Hematopoietic multipotent progenitor cell treated with erythropoietin and hydrocortisone succinate and interleukin-3 and kit ligand, for 15 days (in vitro differentiated cells): ENCODE measurements at regions not wholly inside any gene's neighbourhood (a gene's known extent, or its start where the extent isn't known, plus 50 kb on each side); places are given as distances from the start of the nearest gene placed in this dataset.

Experiments used
- DNase-seq: peaks from one replicate; pipeline ENCODE4 v3.0.0-alpha.2; 2015; ENCODE audit warnings: low spot score

DNA sequence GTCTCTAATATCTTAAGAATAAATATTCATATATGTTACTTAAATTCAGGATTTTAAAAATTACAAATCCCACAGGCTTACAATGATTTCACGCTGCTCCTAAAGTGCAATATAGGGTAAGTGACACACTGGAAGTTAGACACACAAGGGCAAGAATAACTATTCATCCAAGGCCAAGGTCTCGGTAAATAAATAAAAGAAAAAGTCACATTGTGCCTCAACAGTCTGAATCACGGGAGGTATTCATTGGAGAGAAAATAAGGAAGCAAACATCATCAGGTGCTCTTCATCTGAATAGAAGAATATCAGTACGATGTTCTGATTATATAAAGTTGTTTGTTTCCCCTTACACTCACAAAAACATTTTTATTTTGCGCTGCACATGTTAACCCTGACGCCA, 820.2 kb downstream of the TRIB2 start:
- DNase-seq = no peak

DNA sequence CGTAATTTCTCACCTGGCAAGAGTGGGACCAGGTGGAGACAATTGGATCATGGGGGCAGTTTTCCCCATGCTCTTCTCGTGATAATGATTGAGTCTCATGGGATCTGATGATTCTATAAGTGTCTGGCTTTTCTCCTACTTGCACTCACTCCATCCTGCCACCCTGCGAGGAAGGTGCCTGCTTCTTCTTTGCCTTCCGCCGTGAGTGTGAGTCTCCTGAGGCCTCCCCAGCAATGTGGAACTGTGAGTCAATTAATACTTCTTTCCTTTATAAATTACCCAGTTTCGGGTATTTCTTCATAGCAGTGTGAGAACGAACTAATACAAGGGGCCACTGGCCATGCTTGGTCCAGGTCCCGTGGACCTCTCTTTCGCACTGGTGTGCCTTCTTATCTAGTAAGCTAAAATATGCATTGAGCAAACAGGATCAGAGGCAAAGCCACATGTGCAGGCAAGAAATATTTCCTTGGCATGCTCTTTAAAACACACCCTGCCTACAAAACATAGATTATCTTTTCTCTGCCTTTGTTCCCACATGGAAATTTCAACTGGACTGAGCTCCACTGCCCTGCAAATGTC, 821.1 kb downstream of the TRIB2 start:
- no peak for DNase-seq

DNA sequence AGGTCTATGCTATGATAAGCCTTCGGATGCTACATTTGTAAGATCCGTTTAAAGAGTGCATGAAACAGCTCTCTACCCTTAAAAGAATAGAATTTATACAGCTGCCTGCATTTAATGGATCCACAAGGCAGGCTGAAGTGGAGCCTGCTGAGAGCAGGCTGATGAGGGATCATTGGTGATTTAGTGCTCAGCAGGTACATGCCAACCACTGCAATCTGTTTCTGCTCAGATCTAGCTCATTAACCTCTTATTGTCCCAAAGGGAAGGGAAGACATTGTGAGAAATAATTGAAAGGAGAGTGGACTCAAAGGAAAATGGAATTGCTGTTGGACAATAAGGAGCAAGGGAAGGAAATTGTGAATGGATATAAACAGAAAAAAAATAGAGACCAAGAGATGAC, 822.6 kb downstream of the TRIB2 start:
- DNase-seq = no peak

DNA sequence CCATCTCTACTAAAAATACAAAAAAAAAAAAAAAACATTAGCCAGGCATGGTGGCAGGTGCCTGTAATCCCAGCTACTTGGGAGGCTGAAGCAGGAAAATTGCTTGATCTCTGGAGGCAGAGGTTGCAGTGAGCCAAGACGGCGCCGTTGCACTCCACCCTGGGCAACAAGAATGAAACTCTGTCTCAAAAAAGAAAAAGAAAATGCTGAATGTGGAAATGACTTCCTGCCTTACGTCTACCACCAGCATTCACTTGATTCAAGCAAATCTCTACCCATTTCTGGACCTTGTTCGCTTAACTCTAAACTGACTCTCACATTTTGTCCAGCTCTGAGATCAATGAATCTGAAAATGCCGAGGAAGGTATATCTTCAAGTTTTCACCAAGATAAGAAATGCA, 825.3 kb downstream of the TRIB2 start:
- no peak for DNase-seq

DNA sequence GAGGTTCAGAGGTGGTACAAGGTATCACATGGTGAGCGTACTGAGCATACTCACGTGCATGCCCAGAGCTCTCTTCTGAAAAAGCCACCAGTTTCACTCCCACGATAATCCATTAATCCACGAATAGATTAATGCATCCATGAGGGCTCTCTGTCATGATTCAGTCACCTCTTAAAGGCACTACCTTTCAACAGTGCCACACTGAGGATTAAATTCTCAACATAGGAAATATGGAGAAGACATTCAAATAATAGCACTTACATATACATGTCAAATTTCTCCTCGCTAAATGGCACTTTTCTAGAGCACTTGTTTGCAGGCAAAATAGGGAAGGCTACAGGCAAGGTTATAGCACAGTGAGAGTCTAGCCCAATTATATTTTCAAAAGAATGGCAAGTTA, 825.9 kb downstream of the TRIB2 start:
- DNase-seq = no peak

DNA sequence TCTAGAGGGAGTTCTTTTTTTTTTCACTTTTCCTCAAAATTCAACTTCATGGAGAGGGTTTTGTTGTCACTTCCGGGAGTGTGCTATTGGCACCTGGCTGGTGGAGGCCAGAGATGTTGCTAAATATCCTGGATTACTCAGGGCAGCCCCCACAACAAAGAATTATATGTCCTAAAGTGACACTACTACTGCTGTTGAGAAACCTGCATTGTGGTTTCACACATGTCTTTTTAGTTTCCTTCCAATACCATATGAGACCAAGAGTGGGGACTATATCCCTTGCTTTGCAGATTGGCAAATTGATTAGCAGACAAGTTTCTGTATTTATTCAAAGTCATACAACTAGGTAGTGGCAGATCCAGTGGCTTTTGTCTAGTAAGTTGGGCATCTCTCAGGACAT, 826.8 kb downstream of the TRIB2 start:
- no peak for DNase-seq

DNA sequence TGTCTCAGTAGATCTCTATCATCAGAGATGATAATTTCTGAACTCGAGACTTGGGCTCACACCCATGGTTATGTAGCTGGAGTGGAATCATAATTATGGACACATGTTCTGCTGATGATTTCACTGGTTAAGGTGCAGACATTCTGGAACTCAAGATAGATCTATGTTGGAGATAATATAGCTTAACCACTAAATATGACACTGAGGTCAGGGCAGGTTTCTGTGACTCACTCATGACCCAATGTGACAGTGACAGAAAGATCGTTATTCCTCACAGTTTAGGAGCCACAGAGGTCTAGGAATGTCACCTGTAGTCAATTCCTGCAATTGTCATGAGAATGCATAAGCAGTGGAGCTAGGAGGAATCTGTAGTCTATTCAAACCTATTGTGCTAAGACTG, 828.6 kb downstream of the TRIB2 start:
- DNase-seq = no peak

DNA sequence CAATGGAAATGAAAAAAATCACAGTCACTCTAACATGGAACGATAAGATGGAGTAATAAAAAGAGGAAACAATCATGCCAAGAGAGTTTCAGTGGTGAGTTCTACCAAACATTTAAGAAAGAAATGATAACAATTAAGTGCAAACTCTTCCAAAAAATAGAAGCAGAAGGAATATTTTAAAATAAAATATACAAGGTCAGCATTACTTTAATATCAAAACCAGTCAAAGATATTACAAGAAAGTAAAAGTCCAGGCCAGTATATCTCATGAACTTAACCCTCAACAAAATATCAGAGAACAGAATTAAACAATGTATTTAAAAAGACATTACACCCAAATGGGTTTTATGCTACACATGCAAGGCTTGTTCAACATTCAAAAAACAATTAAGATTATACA, 829.4 kb downstream of the TRIB2 start:
- DNase-seq = no peak

DNA sequence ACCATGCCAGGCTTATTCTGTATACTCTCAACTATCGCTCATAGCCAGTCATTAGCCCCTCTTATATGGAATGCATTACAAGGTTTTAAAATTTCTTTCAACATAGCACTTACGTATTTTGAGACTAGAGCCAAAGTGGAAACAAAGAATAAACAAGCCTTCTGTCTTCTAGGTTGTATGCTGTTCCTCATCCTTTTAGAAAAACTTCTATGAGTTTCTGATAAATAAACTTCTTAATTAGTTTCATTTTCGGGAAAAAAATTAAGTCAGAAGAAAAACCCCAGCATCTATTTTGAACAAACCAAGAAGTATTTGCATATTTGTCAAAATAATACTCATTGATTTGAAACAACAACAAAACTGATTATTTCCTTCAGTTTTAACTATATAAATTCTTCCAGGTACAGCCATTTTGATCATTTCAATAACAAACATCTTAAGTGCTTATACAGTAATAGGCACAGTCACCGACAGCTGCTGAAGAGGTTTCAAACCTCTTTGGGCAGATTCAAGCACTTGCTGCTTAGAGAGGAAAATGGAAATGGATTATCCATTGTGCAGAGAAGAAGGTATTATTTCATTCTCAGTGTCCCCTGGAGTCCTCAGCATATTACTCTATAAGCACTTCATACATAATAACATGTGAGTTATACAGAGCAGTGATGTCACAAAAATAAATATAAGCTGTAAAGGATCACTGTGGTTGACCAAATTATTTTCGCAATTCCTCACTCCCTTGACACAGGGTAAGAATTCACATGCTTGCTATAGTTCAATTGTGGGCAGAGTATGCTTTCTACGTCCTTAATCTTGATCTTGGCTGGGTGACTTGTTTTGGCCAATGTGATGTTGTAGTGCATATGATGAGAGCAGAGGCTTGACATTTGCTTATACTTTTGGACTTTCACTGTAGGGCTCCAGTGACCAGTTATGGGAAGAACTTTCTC, 833.8 kb downstream of the TRIB2 start:
- DNase-seq = no peak

DNA sequence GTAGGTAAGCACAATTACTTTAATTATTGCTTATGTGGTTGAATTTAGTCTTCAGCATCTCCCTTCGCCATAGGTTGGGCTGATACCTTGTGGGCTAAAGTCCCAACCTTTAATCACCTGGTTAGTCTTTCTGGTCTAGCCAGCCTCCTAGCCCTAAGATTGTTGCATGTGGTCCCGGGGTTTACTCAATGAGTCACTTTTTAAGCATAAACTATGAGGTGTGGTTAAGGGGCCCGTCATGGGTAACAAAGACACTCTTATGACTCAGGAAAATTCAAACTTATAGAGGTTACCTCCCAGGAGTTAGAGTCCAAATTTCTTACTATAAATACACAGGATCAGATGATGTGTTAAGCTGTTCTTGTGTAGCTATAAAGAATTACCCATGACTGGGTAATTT, 841.6 kb downstream of the TRIB2 start:
- no peak for DNase-seq

DNA sequence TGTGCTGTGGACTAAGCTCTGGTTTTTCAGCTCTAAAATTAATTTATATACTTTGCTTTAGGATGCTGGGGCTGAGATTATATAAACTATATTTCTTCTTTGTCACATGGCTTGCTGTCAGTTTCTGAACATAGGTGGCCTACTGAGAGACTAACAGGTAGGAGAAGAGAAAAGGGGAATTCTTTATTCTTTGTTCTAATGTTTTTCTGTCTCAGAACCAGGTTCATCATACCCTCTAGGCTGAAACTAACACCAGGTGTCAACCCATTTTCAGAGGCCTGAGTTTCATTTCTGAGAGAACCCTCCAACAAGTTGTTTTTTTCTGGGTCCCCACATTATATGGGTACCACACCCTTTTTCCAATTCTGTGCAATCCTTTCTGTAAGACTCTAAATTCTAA, 843.6 kb downstream of the TRIB2 start:
- DNase-seq = no peak

DNA sequence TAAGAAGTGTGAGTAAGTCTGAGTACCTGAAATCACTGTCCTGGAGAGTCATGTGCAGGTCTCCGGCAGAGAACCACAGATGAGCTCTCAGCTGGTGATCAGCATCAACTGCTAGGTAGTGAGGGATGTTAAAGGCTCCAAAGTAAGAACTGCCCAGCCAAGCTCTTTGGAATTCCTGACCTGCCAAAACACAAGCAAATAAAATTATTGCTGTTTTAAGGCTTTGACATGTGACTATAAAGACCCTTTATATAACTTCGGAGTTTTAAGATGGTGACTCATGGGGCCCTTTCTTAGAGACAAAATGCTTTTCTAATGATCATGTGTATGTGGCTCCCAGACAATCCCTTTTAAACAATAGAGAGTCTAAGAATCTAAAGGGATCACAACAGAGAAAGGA, 855.7 kb downstream of the TRIB2 start:
- no peak for DNase-seq

DNA sequence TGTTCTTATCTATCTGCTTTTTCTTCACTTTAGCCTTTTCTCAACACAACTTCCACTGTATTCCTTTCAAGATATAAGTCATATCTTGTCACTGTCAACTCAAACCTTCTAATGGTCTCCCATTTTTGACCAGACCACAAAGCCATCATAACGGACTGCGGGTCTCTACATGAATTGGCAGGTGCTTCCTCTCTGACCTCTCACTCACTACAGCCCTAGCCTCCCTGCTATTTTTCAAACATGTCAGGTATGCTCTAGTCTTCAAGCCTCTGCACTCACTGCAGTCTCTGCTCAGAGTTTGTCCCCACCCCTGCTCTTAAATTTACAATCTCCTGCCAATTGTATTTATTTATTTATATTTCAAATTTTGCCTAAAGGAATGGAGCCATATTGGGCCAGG, 858.1 kb downstream of the TRIB2 start:
- no peak for DNase-seq

DNA sequence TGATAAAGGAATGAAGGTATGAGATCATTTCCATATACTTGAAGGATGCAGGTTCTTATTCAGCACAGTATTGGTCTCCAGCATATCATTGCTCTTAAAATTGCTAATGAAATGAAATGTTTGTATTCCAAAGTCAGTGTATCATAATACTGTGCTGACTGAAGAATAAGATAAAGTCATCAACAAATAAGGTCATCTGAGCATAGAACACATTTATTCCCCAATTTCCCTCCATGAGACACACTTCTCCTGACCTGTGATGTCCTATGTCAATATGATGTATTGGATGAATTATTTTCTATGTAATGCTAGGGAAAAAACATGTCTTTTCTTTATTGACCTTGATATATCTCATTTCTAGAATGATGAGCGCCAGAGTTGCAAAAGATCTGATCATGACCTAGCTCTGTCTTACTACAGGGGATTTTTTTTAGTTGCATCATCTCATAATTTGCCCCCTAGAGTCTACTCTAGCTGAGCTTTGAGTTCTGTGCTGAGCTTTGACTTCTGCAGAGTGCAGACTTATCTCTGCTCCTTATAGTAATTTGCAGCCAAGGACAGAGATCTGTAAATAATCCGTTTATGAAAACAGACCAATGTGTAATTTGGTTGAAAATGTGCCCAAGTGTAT, 859.8 kb downstream of the TRIB2 start:
- no peak for DNase-seq

DNA sequence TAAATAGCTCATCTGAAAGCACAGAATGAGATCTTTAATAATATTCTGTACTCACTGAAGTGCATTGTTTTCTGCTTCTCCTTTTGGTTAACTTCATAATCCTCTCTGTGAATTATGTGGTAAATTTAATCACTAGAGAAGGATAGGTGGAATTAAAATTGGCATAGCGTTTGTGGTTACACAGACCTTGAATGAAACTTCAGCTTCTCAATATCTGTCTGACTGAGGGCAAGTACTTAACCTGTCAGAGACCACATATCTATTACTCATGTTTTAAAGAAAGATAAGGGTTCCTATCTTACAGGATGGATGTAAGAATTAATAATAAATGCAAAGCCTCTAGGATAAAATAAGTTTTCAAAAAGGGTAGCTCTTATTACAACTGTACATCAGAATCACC, 861.8 kb downstream of the TRIB2 start:
- DNase-seq = no peak

DNA sequence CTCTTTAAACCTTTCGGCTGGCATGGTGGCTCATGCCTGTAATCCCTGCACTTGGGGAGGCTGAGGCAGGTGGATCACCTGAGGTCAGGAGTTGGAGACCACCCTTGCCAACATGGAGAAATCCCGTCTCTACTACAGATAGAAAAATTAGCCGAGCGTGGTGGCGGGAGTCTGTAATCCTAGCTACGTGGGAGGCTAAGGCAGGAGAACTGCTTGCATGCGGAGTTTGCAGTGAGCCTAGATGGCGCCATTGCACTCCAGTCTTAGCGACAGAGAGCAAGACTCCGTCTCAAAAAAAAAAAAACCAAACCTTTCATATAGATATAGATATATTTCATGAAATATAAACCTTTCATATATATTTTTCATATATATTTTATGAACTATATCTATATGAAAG, 864.7 kb downstream of the TRIB2 start:
- no peak for DNase-seq

DNA sequence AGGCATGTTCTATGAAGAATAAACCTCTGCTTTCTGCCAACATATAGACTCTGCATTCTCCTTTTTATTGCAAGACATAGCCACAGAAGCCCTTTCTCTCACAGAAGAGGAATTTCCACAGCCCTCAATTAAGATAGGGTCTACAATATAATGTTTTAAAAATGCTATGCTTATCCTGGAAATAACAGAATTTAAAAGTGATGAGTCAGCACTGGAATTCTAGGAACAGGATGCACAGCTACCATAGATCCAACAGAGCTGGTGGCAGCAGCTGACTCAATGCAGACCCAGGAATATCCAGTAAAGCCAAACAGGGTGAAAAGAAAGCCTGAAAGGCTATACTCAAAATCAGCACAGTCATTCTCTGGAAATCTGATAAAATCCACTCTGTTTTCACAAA, 866.9 kb downstream of the TRIB2 start:
- DNase-seq = no peak

DNA sequence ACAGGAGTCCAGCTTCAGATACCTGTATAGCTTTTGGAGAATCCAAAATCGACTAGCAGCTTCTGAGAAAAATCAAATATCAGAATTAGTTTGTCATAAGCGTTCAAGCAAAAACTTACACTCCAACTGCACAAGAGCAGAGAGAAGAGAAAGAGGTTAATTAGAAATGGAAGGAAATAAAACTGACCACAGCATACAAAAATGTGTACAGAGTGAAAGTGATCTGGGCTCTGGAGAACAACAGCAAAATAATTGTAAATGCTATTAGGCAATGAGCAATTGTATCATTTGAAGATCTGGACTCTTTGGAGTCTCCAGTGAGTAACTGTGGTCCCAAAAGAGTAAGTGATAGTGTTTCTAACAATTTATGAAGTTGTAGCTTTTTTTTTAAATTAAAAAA, 867.3 kb downstream of the TRIB2 start:
- DNase-seq = no peak

DNA sequence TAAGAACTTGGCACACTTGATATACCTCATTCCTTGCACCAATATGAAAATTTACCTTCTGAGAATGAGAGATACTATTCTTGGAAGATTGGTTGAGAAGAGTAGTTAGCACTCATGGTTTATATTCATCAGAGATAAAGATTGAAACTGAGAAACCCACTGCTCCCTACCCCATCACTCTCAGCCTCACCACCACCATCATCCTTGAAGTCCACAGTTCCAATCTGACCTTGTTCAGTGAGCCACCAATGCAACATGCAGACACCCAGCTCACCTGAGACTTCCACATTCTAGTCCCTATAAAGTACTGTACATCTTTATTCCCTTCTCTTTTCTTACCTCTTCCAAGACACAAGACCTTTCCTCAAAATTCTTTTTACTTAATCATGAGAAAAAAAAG, 869.0 kb downstream of the TRIB2 start:
- no peak for DNase-seq

DNA sequence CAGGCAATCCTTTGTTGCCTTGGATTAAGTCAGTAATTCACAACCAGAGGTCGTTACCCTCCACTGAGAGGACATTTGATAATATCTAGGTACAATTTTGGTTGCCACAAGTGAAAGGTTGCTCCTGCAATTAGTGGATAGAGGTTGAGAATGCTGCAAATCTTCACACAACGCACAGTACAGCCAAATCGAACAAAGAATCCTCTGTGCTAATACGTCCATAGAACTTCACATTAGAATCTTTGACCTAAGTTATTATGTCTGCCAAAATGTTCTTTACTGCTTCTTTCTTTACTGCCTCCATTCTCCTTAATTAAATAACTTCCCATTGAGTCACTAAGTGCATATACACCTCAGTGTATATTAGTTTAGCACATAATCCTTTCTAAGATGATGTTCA, 879.5 kb downstream of the TRIB2 start:
- DNase-seq = no peak

DNA sequence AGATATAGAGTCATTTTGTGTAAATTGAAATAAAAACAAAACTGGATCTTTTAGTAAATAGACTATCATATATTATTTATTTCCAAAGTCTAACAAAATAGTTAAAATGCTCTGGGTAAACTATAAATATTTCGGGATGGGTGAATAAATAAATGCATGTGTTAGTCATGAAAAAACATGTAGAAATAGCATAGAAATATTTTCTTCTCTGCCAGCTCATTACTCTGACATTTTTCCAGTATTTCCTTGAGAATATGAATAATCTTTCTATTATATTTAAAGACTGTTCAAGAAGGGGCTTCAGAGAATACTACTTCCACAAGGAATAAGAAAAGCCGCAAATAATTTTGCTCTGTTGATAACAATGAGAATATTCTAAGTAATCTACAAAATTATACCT, 880.4 kb downstream of the TRIB2 start:
- no peak for DNase-seq

DNA sequence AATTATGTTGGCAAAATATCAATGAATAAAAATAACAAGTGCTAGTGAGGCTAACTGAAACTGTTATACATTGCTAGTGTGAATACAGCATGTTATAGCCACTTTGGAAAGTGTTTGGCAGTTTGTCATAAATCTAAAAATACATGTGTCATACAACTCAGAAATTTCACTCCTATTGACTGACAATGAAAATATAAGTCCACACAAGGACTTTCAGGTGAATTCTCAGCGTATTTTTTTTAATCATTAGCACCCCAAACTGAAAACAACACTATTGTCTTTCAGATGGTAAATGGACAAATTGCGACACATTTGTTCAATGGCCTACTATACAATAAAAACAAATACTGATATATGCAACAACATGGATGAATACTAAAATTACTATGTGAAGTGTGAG, 884.8 kb downstream of the TRIB2 start:
- no peak for DNase-seq

DNA sequence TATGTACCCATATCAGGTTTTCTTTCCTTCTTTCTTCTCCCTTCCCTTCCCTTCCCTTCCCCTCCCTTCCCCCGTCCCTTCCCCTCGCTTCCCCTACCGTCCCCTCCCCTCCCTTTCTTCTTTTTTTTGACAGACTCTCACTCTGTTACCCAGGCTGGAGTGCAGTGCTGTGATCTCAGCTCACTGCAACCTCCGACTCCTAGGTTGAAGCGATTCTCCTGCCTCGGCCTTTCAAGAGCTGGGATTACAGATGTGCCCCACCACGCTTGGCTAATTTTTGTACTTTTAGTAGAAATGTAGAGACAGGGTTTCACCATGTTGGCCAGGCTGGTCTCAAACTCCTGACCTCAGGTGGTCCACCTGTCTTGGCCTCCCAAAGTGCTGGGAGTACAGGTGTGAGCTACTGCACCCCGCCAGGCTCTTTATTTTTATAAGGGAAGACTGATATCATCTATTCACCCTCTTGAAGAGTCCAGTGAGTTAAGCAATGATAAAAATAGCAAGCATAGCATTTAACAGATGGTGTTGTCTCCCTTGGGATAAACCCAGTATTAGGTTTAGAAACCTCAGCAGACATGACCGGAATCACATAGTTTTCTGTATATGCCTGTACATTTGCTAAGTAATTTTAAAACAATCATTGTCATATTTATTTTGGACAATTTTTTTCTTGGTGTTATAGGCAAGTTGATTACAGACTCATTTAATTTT, 888.4 kb downstream of the TRIB2 start:
- no peak for DNase-seq
